Fibroblast of the aortic adventitia (primary cell): ENCODE measurements at regions not wholly inside any gene's neighbourhood (a gene's known extent, or its start where the extent isn't known, plus 50 kb on each side); places are given as distances from the start of the nearest gene placed in this dataset.
"Not testable (repeated sequence)": the region's sequence is repeated elsewhere in the genome, so short reads cannot be mapped to it uniquely, and the experiment has no call there.

Experiments
- DNase-seq: peaks from one replicate; pipeline ENCODE4 v3.0.0-alpha.2; 2010; ENCODE audit warnings: low read depth
- H3K4me3 ChIP-seq: 2 replicates; pipeline ENCODE4 v1.5.1; 2011; ENCODE audit warnings: low read depth, mild to moderate bottlenecking, control low read depth, low read length, moderate library complexity
- TF ChIP-seq, protein P1 (sequence below): IDR thresholded peaks from 2 replicates; pipeline ENCODE4 v1.5.1; 2011; ENCODE audit warnings: mild to moderate bottlenecking, low read length, control low read depth, inconsistent platforms; ENCODE audit not compliant: insufficient read depth

DNA sequence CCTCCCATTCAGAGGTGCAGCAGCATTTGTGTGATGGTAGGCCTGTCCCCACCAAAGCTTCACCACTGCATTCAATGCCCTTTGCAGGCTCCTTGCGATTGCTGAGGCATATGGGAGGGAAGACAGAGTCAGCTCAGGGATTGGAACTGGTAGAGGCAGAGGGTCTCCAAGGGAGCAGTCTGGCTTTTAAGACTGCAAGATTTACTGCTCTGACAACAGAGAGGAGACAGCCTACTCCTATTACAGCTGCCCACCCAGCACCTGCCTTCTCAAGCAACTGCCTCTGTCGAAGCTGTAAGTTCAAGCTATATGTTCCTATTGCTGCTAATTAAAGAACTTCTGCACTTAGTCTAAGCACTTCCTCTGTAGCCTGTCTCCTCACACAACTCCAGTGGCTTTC is 481.8 kb downstream of the FGF13 start:
- TF ChIP-seq, protein P1, sequence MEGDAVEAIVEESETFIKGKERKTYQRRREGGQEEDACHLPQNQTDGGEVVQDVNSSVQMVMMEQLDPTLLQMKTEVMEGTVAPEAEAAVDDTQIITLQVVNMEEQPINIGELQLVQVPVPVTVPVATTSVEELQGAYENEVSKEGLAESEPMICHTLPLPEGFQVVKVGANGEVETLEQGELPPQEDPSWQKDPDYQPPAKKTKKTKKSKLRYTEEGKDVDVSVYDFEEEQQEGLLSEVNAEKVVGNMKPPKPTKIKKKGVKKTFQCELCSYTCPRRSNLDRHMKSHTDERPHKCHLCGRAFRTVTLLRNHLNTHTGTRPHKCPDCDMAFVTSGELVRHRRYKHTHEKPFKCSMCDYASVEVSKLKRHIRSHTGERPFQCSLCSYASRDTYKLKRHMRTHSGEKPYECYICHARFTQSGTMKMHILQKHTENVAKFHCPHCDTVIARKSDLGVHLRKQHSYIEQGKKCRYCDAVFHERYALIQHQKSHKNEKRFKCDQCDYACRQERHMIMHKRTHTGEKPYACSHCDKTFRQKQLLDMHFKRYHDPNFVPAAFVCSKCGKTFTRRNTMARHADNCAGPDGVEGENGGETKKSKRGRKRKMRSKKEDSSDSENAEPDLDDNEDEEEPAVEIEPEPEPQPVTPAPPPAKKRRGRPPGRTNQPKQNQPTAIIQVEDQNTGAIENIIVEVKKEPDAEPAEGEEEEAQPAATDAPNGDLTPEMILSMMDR = no peak
- no peak overlapping the region for H3K4me3 ChIP-seq
- DNase-seq = no peak

DNA sequence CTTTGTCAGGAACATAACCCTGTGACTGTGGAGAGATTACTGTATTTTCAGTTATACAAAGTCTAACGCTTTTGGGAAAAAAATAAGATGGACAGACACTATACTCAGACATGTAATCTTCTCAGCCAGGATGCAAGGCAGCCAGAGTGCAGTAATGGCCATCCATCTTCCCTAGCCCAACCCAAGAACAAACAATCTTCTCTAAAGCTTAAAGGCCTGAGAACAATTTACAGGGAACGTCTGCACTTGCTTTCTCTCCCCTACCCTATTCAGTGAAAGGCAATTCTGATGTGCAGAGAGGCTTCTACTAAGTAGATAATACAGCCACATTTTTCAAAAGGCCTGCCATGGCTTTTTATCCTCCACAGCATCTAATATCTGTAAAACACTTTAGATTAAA is 471.3 kb downstream of the FGF13 start:
- H3K4me3 ChIP-seq = no peak overlapping the region
- TF ChIP-seq, protein P1 = no peak
- DNase-seq = no peak

DNA sequence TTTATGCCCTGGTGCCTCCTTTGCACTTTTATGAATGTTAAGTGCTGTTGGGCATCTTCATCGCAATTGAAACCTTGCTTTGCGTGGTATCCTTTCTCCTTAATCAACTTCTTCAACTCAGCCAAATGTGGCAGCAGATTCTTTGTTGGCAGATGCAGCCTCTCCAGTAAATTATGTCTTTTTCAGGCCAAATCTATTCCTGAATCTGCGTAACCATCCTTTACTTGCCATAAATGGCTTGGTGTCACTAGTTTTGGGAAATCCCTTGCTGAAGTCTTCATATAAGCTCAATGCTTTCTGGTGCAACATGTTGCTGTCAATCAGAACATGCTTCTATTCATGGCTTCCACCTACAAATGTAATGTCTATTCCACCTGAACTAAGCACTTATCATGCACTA is 457.5 kb downstream of the FGF13 start:
- TF ChIP-seq, protein P1 = no peak
- no peak for DNase-seq
- no peak overlapping the region for H3K4me3 ChIP-seq

DNA sequence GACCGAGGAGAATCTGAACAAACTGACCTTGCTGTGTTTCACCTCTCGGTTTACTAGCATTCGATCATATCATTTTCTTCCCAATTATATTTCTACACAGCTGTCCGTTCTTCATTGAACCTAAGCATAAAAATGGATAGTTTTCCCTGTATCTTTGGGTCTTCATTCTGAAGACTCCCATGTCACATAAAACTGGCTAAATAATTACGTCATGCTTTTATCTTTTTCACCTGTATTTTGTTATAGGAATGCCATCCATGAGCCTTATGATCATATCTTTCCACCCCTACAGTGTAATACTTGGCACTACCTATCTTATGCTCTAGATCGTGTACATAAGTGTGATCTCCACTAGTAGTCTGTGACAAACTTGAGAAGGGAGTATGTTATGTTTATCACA is 456.1 kb downstream of the FGF13 start:
- TF ChIP-seq, protein P1 = no peak
- DNase-seq = no peak
- H3K4me3 ChIP-seq = no peak overlapping the region

DNA sequence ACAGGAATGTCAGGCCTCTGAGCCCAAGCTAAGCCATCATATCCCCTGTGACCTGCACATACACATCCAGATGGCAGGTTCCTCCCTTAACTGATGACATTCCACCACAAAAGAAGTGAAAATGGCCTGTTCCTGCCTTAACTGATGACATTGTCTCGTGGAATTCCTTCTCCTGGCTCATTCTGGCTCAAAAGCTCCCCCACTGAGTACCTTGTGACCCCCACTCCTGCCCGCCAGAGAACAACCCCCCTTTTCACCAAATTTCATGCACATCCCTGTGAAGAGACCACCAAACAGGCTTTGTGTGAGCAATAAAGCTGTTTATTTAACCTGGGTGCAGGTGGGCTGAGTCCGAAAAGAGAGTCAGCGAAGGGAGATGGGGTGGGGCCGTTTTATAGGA is 447.4 kb downstream of the FGF13 start:
- H3K4me3 ChIP-seq, DNase-seq: not testable (repeated sequence)

DNA sequence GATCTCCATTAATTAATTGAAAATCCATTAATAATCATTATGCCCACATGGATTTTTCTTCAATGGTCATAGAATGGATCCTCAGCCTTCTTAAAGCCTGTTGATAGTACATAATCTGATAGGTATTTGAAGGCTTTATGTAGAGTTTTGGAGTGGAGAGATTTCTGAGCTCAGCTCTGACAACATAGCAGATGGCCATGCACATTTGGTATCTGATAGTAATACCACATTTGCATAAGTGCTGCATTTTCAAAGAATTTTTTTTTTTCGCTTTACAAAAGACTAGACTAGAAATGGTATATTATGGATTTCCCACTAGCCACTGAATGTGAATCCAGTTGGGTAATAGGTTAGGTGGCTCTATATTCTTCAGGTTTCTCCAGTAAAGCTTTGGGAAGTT is 440.6 kb downstream of the FGF13 start:
- no peak for DNase-seq
- no peak overlapping the region for H3K4me3 ChIP-seq
- TF ChIP-seq, protein P1 = no peak

DNA sequence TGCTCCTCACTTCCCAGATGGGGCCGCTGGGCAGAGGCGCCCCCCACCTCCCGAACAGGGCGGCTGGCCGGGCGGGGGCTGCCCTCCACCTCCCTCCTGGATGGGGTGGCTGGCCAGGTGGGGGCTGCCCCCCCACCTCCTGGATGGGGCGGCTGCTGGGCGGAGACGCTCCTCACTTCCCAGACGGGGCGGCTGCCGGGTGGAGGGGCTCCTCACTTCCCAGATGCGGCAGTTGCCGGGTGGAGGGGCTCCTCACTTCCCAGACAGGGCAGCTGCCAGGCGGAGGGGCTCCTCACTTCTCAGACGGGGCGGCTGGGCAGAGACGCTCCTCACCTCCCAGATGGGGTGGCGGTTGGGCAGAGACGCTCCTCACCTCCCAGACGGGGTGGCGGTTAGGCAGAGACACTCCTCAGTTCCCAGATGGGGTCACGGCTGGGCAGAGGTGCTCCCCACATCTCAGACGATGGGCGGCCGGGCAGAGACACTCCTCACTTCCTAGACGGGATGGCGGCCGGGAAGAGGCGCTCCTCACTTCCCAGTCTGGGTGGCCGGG is 428.8 kb downstream of the FGF13 start:
- not testable (repeated sequence) for DNase-seq, H3K4me3 ChIP-seq

DNA sequence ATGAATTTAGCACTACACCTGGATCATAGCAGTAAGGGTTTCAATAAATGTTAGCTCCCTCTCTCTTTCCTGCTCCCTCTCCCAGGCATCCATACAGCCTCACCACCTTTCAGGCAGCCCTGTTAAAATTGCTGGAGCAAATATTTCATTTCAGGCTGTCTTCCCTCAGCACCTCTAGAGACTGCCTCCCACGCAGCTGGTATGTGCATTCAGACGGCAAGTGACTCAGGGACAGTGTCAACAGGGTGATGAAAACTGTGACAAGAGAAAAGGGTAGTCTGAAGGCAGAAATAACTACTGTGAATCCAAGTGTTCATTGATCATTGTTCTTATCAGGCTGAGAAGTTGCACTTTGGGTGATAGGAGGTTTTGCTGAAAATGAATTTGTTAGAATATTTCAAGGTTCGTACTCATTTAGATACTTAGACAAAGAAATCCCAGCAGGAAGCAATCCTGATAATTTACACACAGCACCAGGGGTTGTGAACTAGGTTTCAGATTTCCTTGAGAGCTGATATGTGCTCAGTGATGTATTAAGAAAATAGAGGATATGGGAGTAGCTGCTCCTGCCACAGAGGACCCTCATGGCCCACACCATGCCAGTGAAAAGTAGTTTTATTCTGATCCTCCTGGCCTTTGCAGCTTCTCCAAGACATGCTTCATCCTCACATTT is 424.2 kb downstream of the FGF13 start:
- TF ChIP-seq, protein P1 = no peak
- no peak overlapping the region for H3K4me3 ChIP-seq
- no peak for DNase-seq
